Lower lobe of right lung (tissue), 2 donors: ENCODE measurements at regions not wholly inside any gene's neighbourhood (a gene's known extent, or its start where the extent isn't known, plus 50 kb on each side); places are given as distances from the start of the nearest gene placed in this dataset.

Experiments used
- ATAC-seq, 2 donors: fragments of 200-7000 bp; cut with Tn5 transposase; one replicate each; pipeline ENCODE4 v1.9.1; 2020 to 2022; ENCODE audit warnings: mild to moderate bottlenecking in 2 of 2, moderate library complexity in 2 of 2
- DNase-seq: peaks from one replicate; pipeline ENCODE4 v3.0.0-alpha.2; 2020
- H3K27ac ChIP-seq: fragments of 200-600 bp; one replicate; pipeline ENCODE4 v1.8.0; 2022
- H3K27me3 ChIP-seq: fragments of 200-600 bp; one replicate; pipeline ENCODE4 v1.8.0; 2022; ENCODE audit warnings: low read depth
- H3K36me3 ChIP-seq: fragments of 200-600 bp; one replicate; pipeline ENCODE4 v1.8.0; 2022; ENCODE audit warnings: mild to moderate bottlenecking
- H3K4me1 ChIP-seq: fragments of 200-600 bp; one replicate; pipeline ENCODE4 v1.8.0; 2022
- H3K4me3 ChIP-seq: fragments of 200-600 bp; one replicate; pipeline ENCODE4 v1.8.0; 2022; ENCODE audit warnings: mild to moderate bottlenecking
- H3K9me3 ChIP-seq: fragments of 200-600 bp; one replicate; pipeline ENCODE4 v1.8.0; 2022
- CTCF ChIP-seq: fragments of 200-600 bp; IDR thresholded peaks from one replicate; pipeline ENCODE4 v1.8.0; 2022; ENCODE audit warnings: antibody characterized with exemption, mild to moderate bottlenecking
- intact Hi-C: fragments of 100-400 bp; cut with DNase I; formaldehyde crosslinking; loops from one replicate; pipeline ENCODE4 v1.11.0; 2022
- donor health status: DM: no; HTN: yes; CAD: no; lungs with severe emphysema.

GRCh38 chr18:22325396-22325795, 92.3 kb downstream of the CTAGE1 start:
- Histone ChIP-seq H3K9me3 (no peaks in the 10 kb centered on the region), H3K4me3 (no peak overlapping the region), H3K27ac (no peak overlapping the region), H3K27me3 (no peaks in the 10 kb centered on the region), H3K36me3 (no peaks in the 10 kb centered on the region), H3K4me1 (peaks cover 17% of the 10 kb centered on the region)
- intact Hi-C loops, result no loop called here
- DNase-seq (no peak), ATAC-seq (no peak)
- TF ChIP-seq CTCF, result no peak

DNA sequence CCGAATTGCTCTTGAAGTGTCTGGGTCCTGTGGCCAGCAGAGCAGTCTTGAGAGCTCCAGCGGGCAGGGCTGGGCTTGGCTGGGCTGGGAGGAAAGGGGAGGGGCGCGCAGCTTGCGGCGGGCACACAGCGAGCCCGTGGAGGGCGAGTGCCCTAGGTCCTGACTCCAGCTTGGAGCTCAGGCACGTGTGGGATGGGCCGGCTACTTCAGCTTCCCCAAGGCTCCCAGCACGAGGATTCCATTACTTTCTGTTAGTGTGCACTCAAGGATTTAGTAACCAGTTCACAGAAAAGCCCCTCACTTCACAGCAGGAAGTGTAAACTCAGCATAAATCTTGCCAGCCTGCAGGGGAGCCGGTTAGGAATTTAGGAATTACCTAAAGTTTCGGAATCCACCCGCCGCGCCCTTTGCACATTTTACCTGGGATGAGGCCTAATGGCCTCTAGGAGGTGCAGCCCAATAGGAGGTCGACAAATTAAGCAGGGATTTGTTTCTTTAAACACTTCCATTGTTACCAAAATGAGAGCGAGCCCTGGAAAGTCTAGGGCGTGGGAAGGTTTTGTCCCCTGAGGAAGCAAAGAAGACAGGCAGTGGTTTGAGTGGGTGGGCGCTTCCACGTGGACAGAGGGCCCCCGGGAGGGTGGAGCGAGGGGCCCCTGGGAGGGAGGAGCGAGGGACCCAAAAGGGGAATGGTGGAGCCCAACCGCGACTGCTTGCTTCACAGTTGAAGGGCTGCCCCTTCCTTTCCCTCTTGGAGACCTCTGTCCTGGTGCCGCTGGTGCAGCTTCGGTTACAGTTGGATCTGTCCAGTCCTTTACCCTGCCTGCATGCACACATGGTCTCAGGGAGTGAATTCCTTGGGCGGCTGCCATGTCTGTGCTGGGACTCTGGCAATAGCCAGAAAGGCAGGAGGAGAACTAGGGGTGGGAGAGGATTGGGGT, 93.3 kb downstream of the CTAGE1 start:
- ATAC-seq (peak; percentile 88 to 91), DNase-seq (peak; percentile 79)
- intact Hi-C loops, result no loop called here
- Histone ChIP-seq H3K36me3 (no peaks in the 10 kb centered on the region), H3K27ac (peak overlapping the region; percentile 20), H3K9me3 (no peaks in the 10 kb centered on the region), H3K4me3 (peak overlapping the region; percentile 37), H3K4me1 (peaks cover 17% of the 10 kb centered on the region), H3K27me3 (no peaks in the 10 kb centered on the region)
- TF ChIP-seq CTCF, result no peak

DNA sequence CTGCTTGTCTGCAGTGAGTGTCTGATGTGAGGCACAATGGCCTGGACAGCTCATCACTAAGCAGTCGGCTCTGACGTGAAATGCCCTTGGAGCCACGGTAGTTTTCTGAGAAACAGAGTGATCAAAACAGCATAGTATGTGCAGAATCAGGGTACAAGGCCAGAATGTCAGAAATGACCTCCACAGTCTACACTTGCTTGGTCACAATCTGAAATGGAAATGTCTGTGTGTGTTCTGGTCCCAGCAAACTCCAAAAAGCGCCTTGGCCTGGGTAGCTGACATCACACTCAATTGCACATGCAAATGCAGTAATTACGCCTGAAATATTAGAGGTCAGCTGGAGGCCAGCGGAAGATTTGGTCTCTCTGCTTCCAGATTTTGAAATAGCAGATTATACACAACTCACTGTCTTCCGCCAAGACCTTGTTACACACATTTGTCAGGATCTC, 95.4 kb downstream of the CTAGE1 start:
- H3K27ac ChIP-seq, result peak overlapping the region; percentile 54
- H3K4me1 ChIP-seq, result peaks cover 17% of the 10 kb centered on the region
- DNase-seq (no peak), ATAC-seq (peak; percentile 26 to 29)
- H3K9me3 ChIP-seq, result no peaks in the 10 kb centered on the region
- H3K36me3 ChIP-seq, result no peaks in the 10 kb centered on the region
- no peaks in the 10 kb centered on the region for H3K27me3 ChIP-seq
- no peak for TF ChIP-seq CTCF
- intact Hi-C loops, result no loop called here
- H3K4me3 ChIP-seq, result no peak overlapping the region

GRCh38 chr18:22320771-22321170, 96.9 kb downstream of the CTAGE1 start:
- Histone ChIP-seq H3K27me3 (no peaks in the 10 kb centered on the region), H3K4me3 (no peak overlapping the region), H3K4me1 (peaks cover 17% of the 10 kb centered on the region), H3K36me3 (no peaks in the 10 kb centered on the region), H3K27ac (no peak overlapping the region), H3K9me3 (no peaks in the 10 kb centered on the region)
- no peak for DNase-seq
- intact Hi-C loops, result no loop called here
- no peak for ATAC-seq
- no peak for TF ChIP-seq CTCF

DNA sequence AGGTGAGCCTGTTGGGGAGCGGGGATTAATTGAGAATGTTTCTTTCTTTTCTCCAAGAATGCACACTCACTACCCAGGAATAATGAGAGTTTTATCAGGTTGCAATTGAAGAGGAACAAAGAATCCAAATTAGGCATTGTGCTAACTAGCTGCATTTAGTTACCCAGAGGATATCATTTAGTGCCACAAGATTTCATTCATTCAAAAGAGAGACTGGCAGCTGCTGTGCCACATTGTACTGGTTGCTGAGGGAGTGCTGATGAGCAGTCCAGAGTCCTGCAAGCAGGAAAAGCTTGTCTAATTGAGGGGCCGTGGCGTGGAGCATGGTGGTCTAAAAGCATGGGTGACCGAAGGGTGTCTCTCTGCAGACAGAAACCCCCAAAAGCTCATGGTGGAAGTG, 97.6 kb downstream of the CTAGE1 start:
- H3K4me3 ChIP-seq, result no peak overlapping the region
- no peak for ATAC-seq
- no peak for TF ChIP-seq CTCF
- no peaks in the 10 kb centered on the region for H3K27me3 ChIP-seq
- H3K36me3 ChIP-seq, result no peaks in the 10 kb centered on the region
- H3K4me1 ChIP-seq, result peaks cover 15% of the 10 kb centered on the region
- no peak overlapping the region for H3K27ac ChIP-seq
- no peaks in the 10 kb centered on the region for H3K9me3 ChIP-seq
- intact Hi-C loops, result no loop called here
- DNase-seq, result no peak
